Right lobe of liver (tissue), 6 donors: ENCODE measurements at regions not wholly inside any gene's neighbourhood (a gene's known extent, or its start where the extent isn't known, plus 50 kb on each side); places are given as distances from the start of the nearest gene placed in this dataset.

Experiments
- ATAC-seq, 4 donors: fragments of 200-7000 bp; cut with Tn5 transposase; one replicate each; pipeline ENCODE4 v1.9.1; 2020; ENCODE audit warnings: mild to moderate bottlenecking in 4 of 4, moderate library complexity in 4 of 4
- DNase-seq, 3 donors: peaks; one replicate each; pipeline ENCODE4 v3.0.0-alpha.2; 2020
- H3K27ac ChIP-seq, 3 donors: fragments of 200-600 bp; one replicate each; pipeline ENCODE4 v1.8.0; 2022
- H3K27me3 ChIP-seq, 2 donors: fragments of 200-600 bp; one replicate each; pipeline ENCODE4 v1.8.0; 2022
- H3K36me3 ChIP-seq, 4 donors: fragments of 200-600 bp; sonication (generic) in 1 of 4; one replicate each; pipeline versions ENCODE4 v1.5.1 to v1.8.0; 2017 to 2022; ENCODE audit warnings: control low read depth in 1 of 4
- H3K4me1 ChIP-seq, 4 donors: fragments of 200-600 bp; sonication (generic) in 1 of 4; one replicate each; pipeline versions ENCODE4 v1.5.1 to v1.8.0; 2017 to 2022; ENCODE audit warnings: control low read depth in 1 of 4
- H3K4me3 ChIP-seq, 3 donors: fragments of 200-600 bp; one replicate each; pipeline ENCODE4 v1.8.0; 2022
- H3K9me3 ChIP-seq, 4 donors: fragments of 200-600 bp; sonication (generic) in 1 of 4; one replicate each; pipeline versions ENCODE4 v1.5.1 to v1.8.0; 2017 to 2022; ENCODE audit warnings: control low read depth in 1 of 4
- CTCF ChIP-seq, 4 donors: fragments of 200-600 bp in 3 of 4; fragments of 450-650 bp in 1 of 4; IDR thresholded peaks; one replicate each; pipeline versions ENCODE4 v1.5.1 to v1.8.0; 2016 to 2022; ENCODE audit warnings: antibody characterized with exemption in 4 of 4, mild to moderate bottlenecking in 2 of 4
- POLR2A ChIP-seq: fragments of 450-650 bp; IDR thresholded peaks from one replicate; pipeline ENCODE4 v1.6.1; 2017; ENCODE audit warnings: antibody characterized with exemption, mild to moderate bottlenecking
- WGBS: methylation state at CpG from one replicate; pipeline ENCODE4 v1.1.6; 2018; ENCODE audit warnings: low coverage, low lambda C conversion rate; ENCODE audit not compliant: insufficient coverage; ENCODE audit errors: missing lambda C conversion rate; 5-methylcytosine and 5-hydroxymethylcytosine counted together
- intact Hi-C, 2 donors: fragments of 100-400 bp; cut with DNase I; formaldehyde crosslinking; loops; one replicate each; pipeline versions ENCODE4 v1.11.2 to v1.14.1; 2022
- donor health status: DM: no; HTN: yes; CAD: no.
- donor health status: DM: no; HTN: no; CAD: no.
- donor health status: DM: no; HTN: no; CAD: no.
- donor health status: DM: no; HTN: yes; CAD: no.
- donor health status: DM: no; HTN: yes; CAD: no.

GRCh38 chr4:67204441-67204840 lies 340.9 kb downstream of the CENPC start:
- DNase-seq (no peak), ATAC-seq (no peak)
- no peak for TF ChIP-seq CTCF (IDR thresholded peaks at IDR 0.05)
- no peak for TF ChIP-seq POLR2A
- H3K4me3 ChIP-seq: no peak overlapping the region
- no peaks in the 10 kb centered on the region for H3K9me3 ChIP-seq
- H3K4me1 ChIP-seq: no peaks in the 10 kb centered on the region
- intact Hi-C loops: no loop called here
- H3K27ac ChIP-seq: no peak overlapping the region
- no peaks in the 10 kb centered on the region for H3K36me3 ChIP-seq
- no peaks in the 10 kb centered on the region for H3K27me3 ChIP-seq

- Histone ChIP-seq H3K4me1 (no peaks in the 10 kb centered on the region), H3K4me3 (no peak overlapping the region), H3K27ac (no peak overlapping the region), H3K36me3 (no peaks in the 10 kb centered on the region), H3K27me3 (no peaks in the 10 kb centered on the region), H3K9me3 (no peaks in the 10 kb centered on the region)
- ATAC-seq (no peak), DNase-seq (no peak)
- WGBS: 49% methylated on average over 3 of the region's 3 CpGs
- intact Hi-C loops: no loop called here
- TF ChIP-seq CTCF (IDR thresholded peaks at IDR 0.05): no peak
Measured at GRCh38 chr4:67201334-67201733, 344.0 kb downstream of the CENPC start.

DNA sequence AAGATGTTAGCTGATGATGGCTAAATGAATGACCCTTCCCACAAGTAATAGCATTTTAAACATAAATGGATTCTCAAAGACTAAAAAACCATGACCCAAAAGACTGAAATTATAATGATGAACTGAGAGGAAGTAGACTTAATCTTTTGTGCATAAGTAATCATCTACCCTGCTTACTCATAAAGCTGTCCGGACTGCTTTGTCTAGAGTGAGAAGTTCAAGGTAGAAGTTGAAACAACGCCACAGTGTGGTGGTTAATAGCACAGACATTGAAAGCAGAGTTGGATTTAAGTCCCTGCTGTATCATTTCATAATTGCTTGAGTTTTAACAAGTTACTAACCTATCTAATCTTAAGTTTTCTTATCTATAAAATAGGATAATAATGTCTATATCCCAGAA lies 346.6 kb downstream of the CENPC start:
- TF ChIP-seq CTCF (IDR thresholded peaks at IDR 0.05): peak in 1 of 4 donors; percentile 28
- no peak for TF ChIP-seq POLR2A
- intact Hi-C loops: no loop called here
- 6% methylated on average over 2 of the region's 2 CpGs for WGBS

DNA sequence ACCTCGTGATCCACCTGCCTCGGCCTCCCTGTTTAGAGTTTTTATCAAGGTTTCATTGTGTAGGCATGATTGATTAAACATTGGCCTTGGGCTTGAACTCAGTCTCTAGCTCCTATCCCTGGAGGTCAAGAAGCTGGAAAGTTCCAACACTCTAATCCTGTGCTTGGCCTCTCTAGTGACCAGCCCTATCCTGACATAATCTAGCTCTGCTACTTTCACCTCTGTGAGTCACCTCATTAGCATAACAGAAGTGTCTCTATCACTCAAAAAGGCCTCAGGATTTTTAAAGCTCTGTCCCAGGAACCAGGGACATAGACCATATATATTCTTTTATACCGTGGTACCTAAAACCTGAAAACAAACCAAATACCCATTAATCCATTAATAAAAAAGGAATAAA lies 377.5 kb downstream of the CENPC start:
- DNase-seq (no peak), ATAC-seq (no peak)
- Histone ChIP-seq H3K4me1 (no peaks in the 10 kb centered on the region), H3K9me3 (no peaks in the 10 kb centered on the region), H3K27me3 (no peaks in the 10 kb centered on the region), H3K36me3 (no peaks in the 10 kb centered on the region), H3K4me3 (no peak overlapping the region), H3K27ac (no peak overlapping the region)
- intact Hi-C loops: no loop called here
- TF ChIP-seq POLR2A (no peak), CTCF (IDR thresholded peaks at IDR 0.05) (no peak)
- 53% methylated on average over 3 of the region's 3 CpGs for WGBS

More for the DNA sequence above, 346.6 kb downstream of the CENPC start:
- Histone ChIP-seq H3K27me3 (no peaks in the 10 kb centered on the region), H3K4me1 (no peaks in the 10 kb centered on the region), H3K36me3 (no peaks in the 10 kb centered on the region), H3K9me3 (no peaks in the 10 kb centered on the region), H3K27ac (no peak overlapping the region), H3K4me3 (no peak overlapping the region)
- no peak for DNase-seq
- ATAC-seq: peak in 1 of 4 donors; percentile 25

GRCh38 chr4:67162690-67163089 lies 382.6 kb downstream of the CENPC start:
- no peaks in the 10 kb centered on the region for H3K36me3 ChIP-seq
- no peaks in the 10 kb centered on the region for H3K4me1 ChIP-seq
- no peak overlapping the region for H3K27ac ChIP-seq
- ATAC-seq (no peak), DNase-seq (no peak)
- H3K4me3 ChIP-seq: no peak overlapping the region
- TF ChIP-seq CTCF (IDR thresholded peaks at IDR 0.05): no peak
- TF ChIP-seq POLR2A: no peak
- peaks cover 0 to 3% of the 10 kb centered on the region in 2 donors for H3K27me3 ChIP-seq
- H3K9me3 ChIP-seq: no peaks in the 10 kb centered on the region
- intact Hi-C loops: no loop called here
- 51% methylated on average over 2 of the region's 2 CpGs for WGBS
